Stimulated activated CD8-positive, alpha-beta memory T cell treated with anti-CD3 and anti-CD28 coated beads, Interleukin-4, amount 100 ng/mL, for 4 hours (primary cell): ENCODE measurements at regions not wholly inside any gene's neighbourhood (a gene's known extent, or its start where the extent isn't known, plus 50 kb on each side); places are given as distances from the start of the nearest gene placed in this dataset.

Experiments used
- DNase-seq, 2 donors: peaks; one replicate each; pipeline ENCODE4 v3.0.0-alpha.2; 2020; ENCODE audit warnings: low read depth in 2 of 2, low spot score in 1 of 2

DNA sequence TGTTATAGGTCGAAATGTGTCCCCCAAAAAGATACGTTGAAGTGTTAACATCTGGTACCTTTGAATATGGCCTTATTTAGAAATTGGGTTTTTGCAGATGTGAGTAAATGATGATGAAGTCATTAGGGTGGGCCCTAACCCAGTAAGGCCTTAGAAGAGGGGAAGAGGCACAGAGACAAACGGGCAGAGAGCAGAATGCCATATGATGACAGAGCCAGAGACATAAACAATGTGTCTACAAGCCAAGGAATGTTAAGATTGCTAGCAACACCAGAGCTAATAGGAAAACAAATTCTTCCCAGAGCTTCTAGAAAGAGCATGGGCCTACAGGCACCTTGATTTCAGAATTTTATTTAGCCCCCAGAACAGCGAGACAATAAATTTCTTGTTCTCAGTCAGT, 693.1 kb upstream of the NECTIN3 start:
- no peak for DNase-seq

GRCh38 chr3:110381992-110382391, 689.6 kb upstream of the NECTIN3 start:
- no peak for DNase-seq

DNA sequence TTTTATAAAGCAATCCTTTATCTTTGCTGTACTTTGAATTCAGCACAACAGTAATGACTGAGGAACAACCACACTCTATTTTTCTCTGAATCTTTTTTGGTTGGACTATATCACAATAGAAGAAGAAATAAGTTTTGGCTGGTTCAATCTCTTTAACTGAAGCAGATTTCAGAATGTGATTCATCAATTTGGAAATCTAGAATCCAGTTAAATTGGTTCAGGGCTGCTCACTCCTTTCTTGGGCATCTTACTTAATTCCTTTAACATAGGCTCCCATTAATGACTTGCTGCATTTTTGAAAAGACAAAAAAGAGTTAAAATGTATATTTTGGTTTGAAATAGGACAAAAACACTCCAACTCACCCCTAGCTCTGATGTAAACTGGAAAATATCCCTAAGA, 688.3 kb upstream of the NECTIN3 start:
- DNase-seq: no peak

GRCh38 chr3:110384601-110385000, 687.0 kb upstream of the NECTIN3 start:
- DNase-seq: no peak

GRCh38 chr3:110389005-110389404, 682.6 kb upstream of the NECTIN3 start:
- DNase-seq: no peak

DNA sequence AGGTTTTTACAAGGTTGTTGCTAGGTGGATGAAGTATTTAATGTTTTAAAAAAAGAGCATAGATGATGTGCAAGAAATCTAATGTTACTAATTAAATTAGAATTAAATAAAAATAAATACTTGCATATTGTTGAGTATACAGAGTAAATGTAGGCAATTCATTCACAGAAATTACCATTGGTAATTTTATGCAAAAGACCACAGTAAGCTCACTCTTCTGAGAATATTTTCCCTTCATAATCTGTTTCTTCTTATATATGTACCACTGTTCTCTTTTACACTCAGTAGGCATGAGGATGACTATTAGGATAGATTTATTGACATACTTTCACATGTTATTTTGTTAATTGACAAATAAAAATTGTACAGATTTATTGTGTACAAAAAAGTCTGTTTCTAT, 681.2 kb upstream of the NECTIN3 start:
- no peak for DNase-seq

DNA sequence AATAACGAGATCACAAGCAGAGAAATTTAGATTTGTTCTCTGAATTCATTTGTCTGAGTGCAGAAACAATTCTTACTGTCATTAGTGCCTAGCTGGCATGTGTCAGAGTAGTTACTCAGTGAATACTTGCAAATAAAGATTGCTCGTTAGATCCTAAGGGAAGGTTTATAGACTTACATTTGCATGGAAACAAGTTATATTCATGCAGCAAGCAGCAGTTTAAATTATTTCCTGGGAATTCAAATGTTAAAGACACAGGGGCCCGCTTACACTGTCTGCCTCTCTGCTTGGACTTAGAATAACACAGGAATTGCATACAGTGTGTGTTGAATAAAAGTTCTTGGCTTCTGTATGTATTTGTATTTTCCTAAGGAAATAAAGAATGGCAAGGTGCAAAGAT, 680.6 kb upstream of the NECTIN3 start:
- no peak for DNase-seq

DNA sequence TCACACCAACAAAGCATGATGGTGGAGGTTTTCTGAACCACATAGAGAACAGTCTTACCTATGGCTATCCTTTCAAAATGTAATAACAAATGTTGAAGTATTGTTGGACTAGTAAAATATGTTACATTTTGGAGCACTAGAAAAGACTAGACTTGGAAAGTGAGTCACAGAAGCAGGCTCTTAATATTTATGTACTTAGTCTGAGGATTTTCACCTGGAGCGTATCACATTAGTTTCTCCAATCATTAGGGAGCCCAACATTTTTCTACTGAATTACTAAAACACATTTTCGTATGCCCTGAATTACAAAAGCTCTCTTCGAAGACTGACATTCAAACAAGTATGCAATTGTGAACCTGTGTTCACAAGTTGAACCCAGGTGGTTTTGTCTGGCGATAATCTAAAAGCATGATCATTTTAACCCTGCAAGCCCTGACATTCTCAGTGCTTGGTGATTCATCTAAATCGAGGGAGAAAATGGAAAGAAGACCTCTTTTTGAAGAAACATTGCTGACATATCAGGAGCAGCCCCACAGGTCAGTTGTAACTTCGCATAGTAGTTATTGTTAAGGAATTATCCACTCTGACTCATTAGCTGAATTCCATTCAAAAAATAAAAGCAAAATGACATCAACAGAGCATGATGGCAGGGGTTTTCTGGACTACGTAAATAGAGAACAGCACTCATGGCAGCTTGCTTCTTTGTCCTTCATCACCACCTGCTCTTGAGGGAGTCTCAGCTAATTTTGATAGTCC, 679.8 kb upstream of the NECTIN3 start:
- no peak for DNase-seq

DNA sequence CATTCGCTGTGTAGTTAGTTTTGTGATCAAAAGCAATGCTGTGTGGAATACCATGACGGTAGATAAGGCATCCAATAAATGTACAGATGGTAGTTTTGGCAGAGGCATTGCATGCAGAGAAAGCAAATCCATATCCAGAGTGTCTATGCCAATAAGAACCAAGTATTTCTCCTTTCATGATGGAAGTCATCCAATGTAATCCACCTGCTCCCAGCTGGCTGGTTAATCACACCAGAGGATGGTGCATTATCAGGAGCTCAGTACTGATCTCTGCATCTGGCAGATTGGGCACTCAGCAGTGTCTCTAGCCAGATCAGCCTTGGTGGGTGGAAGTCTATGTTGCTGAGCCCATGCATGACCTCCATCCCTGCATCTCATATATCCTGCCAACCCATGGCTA, 677.7 kb upstream of the NECTIN3 start:
- DNase-seq: no peak

GRCh38 chr3:110397115-110397514, 674.5 kb upstream of the NECTIN3 start:
- no peak for DNase-seq

- no peak for DNase-seq
These were observed 671.3 kb upstream of the NECTIN3 start for GRCh38 chr3:110400315-110400714.

- DNase-seq: no peak
These were observed 665.6 kb upstream of the NECTIN3 start for GRCh38 chr3:110405830-110406585.

DNA sequence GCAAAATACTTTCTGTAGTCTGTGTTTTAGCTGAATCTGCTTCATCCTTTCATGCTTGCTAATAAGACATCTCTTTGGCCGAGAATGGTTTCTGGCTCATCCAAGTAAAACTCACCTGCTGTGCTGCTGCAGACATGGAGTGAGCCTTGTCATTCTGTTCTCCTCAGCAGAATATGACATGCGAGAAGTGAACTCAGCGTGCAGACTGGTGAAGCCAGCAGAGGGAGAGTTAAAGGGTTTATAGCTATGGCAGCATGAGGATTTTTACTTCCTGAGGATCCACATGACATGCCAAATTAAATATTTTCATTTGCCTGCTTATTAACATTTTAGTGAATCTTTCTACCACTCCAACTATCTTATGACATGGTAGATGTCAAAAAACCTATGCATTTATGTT, 658.4 kb upstream of the NECTIN3 start:
- DNase-seq: no peak

DNA sequence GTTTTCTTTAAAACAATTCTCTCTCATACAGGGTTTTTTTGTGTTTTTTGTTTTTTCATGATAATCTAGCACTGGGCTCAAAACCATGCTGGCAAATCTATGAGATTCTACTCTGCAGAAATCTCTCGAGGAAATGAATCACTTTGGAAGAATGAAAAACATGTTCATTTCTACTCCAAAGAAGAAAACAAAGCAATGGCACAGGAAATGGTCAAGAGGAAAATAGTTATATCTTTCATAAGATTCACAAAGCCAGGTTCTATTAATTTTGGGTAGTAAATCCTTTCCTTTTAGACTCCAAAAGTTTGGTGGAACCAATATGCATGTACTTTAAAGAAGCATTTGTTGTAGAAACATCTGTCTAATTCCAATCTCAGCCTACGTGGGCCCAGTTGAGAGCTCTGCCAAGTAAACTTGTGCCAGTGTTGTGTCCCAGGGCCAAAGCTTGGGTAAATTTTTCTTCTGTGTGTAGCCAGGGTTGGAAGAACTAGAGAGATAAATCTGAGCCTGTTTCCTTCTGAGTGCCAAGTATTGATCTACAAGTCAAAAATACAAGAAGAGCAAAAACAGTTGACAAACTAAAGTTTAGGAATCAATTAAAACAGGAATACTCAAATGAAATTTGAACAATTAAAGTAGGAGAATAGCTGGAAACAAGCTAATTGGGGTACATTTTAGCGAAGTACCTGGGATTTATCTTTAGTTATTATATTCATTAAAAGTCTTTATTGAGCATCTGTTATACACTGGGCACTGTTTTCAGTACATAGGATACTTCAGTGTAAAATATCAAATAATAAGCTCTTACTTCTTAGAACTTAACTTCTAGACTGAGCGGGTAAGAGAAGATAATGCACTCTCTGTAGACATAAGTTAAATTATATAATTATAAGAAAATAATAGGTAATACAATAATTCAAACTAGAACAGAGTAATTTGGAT, 657.5 kb upstream of the NECTIN3 start:
- no peak for DNase-seq

DNA sequence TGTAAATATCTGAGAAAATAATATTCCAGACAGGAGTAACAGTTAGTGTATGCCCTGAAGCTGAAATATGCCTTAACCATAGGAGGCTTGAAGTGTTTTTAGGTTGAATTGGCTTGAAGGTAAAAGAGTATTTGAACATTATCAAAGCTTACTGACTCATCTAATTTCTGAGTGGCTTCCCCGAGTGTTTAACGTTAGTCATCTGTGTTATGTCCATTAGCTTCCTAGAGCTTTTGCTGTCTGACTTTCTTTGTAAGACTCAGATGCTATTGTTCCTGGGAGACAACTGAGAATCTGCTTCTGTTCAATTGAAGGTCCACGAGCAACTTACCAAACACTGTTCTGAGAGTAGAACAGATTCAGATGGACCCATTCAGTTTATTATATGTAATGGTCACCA, 656.8 kb upstream of the NECTIN3 start:
- DNase-seq: no peak

GRCh38 chr3:110419096-110419495, 652.5 kb upstream of the NECTIN3 start:
- no peak for DNase-seq

DNA sequence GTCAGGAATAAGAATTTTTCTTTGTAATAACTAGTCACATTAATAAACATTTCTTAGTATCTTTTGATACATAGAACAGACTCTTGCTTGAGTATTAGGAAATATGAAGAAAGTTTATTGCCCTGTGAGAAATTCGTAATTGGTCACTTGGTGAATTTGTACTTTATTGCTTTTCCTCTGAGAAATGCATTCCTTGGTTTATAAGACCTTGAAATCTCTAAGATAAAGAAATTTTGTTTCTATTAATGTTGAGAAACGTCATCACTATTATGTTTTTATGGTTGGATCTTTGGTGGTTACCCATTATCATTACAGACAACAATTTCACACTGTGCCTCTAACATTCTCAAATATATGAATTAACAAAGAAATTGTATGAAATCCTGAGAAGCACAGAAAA, 652.0 kb upstream of the NECTIN3 start:
- no peak for DNase-seq

- DNase-seq: no peak
These were observed 651.4 kb upstream of the NECTIN3 start for GRCh38 chr3:110420158-110420641.

DNA sequence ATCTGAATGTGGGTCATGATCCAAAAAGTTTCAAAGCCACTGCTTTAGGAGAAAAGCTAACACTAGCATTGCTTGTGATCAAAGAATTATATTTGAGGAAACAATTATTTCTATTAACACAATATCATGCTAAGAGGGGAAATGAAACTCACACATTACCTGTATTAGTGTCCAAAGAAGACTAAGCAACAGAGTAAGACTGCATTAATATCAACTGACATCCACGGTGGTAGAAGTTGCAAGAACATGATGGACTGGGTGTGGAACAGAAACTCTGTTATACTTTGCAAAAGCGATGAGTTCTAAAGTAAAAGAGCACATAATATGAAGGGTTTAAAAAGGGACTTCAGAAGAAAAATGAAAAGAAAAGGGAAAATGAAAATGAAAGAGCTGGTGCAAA, 648.3 kb upstream of the NECTIN3 start:
- no peak for DNase-seq

DNA sequence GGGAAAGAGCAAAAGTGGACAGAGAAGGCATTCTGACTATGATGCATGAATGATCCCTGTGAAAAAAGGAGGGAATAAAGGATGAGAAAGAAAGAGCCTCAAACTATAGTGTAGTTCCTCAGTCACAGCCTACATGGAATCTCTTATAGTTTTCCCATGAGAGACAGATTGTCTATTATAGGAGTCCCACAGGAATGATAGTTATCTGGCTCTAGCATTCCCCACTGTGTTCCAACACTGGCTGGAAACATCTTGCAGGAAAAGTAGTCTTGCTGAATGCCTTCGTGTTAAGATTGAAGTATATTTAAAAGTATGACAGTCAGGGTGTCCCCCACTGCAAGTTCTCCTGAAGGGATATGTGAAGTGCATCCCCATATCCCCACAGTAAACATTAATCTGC, 641.5 kb upstream of the NECTIN3 start:
- DNase-seq: no peak

GRCh38 chr3:110436209-110436608, 635.4 kb upstream of the NECTIN3 start:
- no peak for DNase-seq
